Activated CD8-positive, alpha-beta memory T cell treated with anti-CD3 and anti-CD28 coated beads for 24 hours (primary cell): ENCODE measurements at regions not wholly inside any gene's neighbourhood (a gene's known extent, or its start where the extent isn't known, plus 50 kb on each side); places are given as distances from the start of the nearest gene placed in this dataset.
"Not testable (repeated sequence)": the region's sequence is repeated elsewhere in the genome, so short reads cannot be mapped to it uniquely, and the experiment has no call there.

ENCODE experiments used
- DNase-seq: peaks from one replicate; pipeline ENCODE4 v3.0.0-alpha.2; 2020

- no peak for DNase-seq
Measured at GRCh38 chr9:108441726-108442125, 414.1 kb downstream of the ACTL7B start.

- no peak for DNase-seq
Measured at GRCh38 chr9:108441251-108441650, 414.5 kb downstream of the ACTL7B start.

GRCh38 chr9:108439947-108440346 is 415.8 kb downstream of the ACTL7B start:
- no peak for DNase-seq

- no peak for DNase-seq
Measured at GRCh38 chr9:108437656-108438055, 418.1 kb downstream of the ACTL7B start.

GRCh38 chr9:108436448-108436847 is 419.3 kb downstream of the ACTL7B start:
- DNase-seq = no peak

- DNase-seq = no peak
Measured at GRCh38 chr9:108434502-108434901, 421.3 kb downstream of the ACTL7B start.

GRCh38 chr9:108434036-108434435 is 421.8 kb downstream of the ACTL7B start:
- no peak for DNase-seq

- DNase-seq = no peak
Measured at GRCh38 chr9:108430655-108431054, 425.1 kb downstream of the ACTL7B start.

GRCh38 chr9:108427751-108428150 is 428.0 kb downstream of the ACTL7B start:
- DNase-seq = no peak

GRCh38 chr9:108426421-108426940 is 429.3 kb downstream of the ACTL7B start:
- not testable (repeated sequence) for DNase-seq

- no peak for DNase-seq
Measured at GRCh38 chr9:108423433-108423832, 432.4 kb downstream of the ACTL7B start.

GRCh38 chr9:108419379-108419778 is 436.4 kb downstream of the ACTL7B start:
- no peak for DNase-seq

GRCh38 chr9:108417726-108418125 is 438.1 kb downstream of the ACTL7B start:
- no peak for DNase-seq

- no peak for DNase-seq
Measured at GRCh38 chr9:108417312-108417711, 438.5 kb downstream of the ACTL7B start.

- DNase-seq = no peak
Measured at GRCh38 chr9:108416324-108416723, 439.5 kb downstream of the ACTL7B start.

- no peak for DNase-seq
Measured at GRCh38 chr9:108413809-108414208, 442.0 kb downstream of the ACTL7B start.

GRCh38 chr9:108412755-108413154 is 443.0 kb downstream of the ACTL7B start:
- DNase-seq = no peak

GRCh38 chr9:108411632-108412031 is 444.2 kb downstream of the ACTL7B start:
- no peak for DNase-seq

GRCh38 chr9:108410161-108410560 is 445.6 kb downstream of the ACTL7B start:
- DNase-seq = no peak

- DNase-seq = no peak
Measured at GRCh38 chr9:108400297-108400696, 455.5 kb downstream of the ACTL7B start.

- DNase-seq = no peak
Measured at GRCh38 chr9:108399851-108400250, 455.9 kb downstream of the ACTL7B start.

GRCh38 chr9:108397286-108397685 is 458.5 kb downstream of the ACTL7B start:
- DNase-seq = no peak

GRCh38 chr9:108396611-108397010 is 459.2 kb downstream of the ACTL7B start:
- no peak for DNase-seq

- DNase-seq = no peak
Measured at GRCh38 chr9:108396193-108396592, 459.6 kb downstream of the ACTL7B start.

- DNase-seq = no peak
Measured at GRCh38 chr9:108395421-108395820, 460.4 kb downstream of the ACTL7B start.

GRCh38 chr9:108394726-108395125 is 461.1 kb downstream of the ACTL7B start:
- no peak for DNase-seq
